GM23338 (cell line): ENCODE measurements at regions not wholly inside any gene's neighbourhood (a gene's known extent, or its start where the extent isn't known, plus 50 kb on each side); places are given as distances from the start of the nearest gene placed in this dataset.

Source experiments
- ATAC-seq: fragments of 200-7000 bp; cut with Tn5 transposase; 3 replicates; pipeline ENCODE4 v1.9.1; 2020
- DNase-seq: peaks from one replicate; pipeline ENCODE4 v3.0.0-alpha.2; 2015; ENCODE audit warnings: low spot score
- H2AFZ ChIP-seq: fragments of 200-600 bp; sonication (generic); 2 replicates; pipeline ENCODE4 v1.8.0; 2016; ENCODE audit warnings: antibody characterized with exemption, mild to moderate bottlenecking, moderate library complexity
- H3F3A ChIP-seq: fragments of 200-600 bp; sonication (generic); replicated peaks from 2 replicates; pipeline ENCODE4 v1.8.0; 2017; ENCODE audit warnings: antibody characterized with exemption, mixed run types, low read depth
- H3K27ac ChIP-seq: fragments of 200-600 bp; sonication (generic); 2 replicates; pipeline ENCODE4 v1.6.1; 2016; ENCODE audit warnings: low read depth
- H3K27me3 ChIP-seq: fragments of 200-600 bp; sonication (generic); 2 replicates; pipeline ENCODE4 v1.8.0; 2016; ENCODE audit warnings: mild to moderate bottlenecking, mixed run types, moderate library complexity; ENCODE audit not compliant: insufficient read depth
- H3K36me3 ChIP-seq: fragments of 200-600 bp; sonication (generic); 2 replicates; pipeline ENCODE4 v1.8.0; 2016; ENCODE audit warnings: mild to moderate bottlenecking; ENCODE audit not compliant: insufficient read depth
- H3K4me1 ChIP-seq: fragments of 200-600 bp; sonication (generic); 2 replicates; pipeline ENCODE4 v1.8.0; 2016; ENCODE audit warnings: mild to moderate bottlenecking, moderate library complexity; ENCODE audit not compliant: insufficient read depth
- H3K4me2 ChIP-seq: fragments of 200-600 bp; sonication (generic); 2 replicates; pipeline ENCODE4 v1.7.1; 2017; ENCODE audit warnings: mixed run types
- H3K4me3 ChIP-seq: fragments of 200-600 bp; sonication (generic); 2 replicates; pipeline ENCODE4 v1.6.1; 2016; ENCODE audit warnings: mixed run types
- H3K79me2 ChIP-seq: fragments of 200-600 bp; sonication (generic); replicated peaks from 2 replicates; pipeline ENCODE4 v1.8.0; 2017; ENCODE audit warnings: mild to moderate bottlenecking; ENCODE audit not compliant: insufficient read depth
- H3K9me2 ChIP-seq: fragments of 200-600 bp; sonication (generic); 2 replicates; pipeline ENCODE4 v1.8.0; 2017; ENCODE audit not compliant: insufficient read depth
- H4K20me1 ChIP-seq: fragments of 200-600 bp; sonication (generic); replicated peaks from 2 replicates; pipeline ENCODE4 v1.8.0; 2017; ENCODE audit warnings: mild to moderate bottlenecking; ENCODE audit not compliant: insufficient read depth
- H3K27ac Mint-ChIP-seq: 2 replicates; pipeline ENCODE4 v1.8.0; 2020; ENCODE audit warnings: inconsistent platforms, mild to moderate bottlenecking, moderate library complexity, mixed read lengths
- H3K27me3 Mint-ChIP-seq: 3 replicates; pipeline ENCODE4 v1.8.0; 2022; ENCODE audit warnings: low read depth, mild to moderate bottlenecking, moderate library complexity, mixed read lengths, inconsistent platforms; ENCODE audit not compliant: insufficient read depth, poor library complexity
- H3K36me3 Mint-ChIP-seq: 3 replicates; pipeline ENCODE4 v1.8.0; 2021; ENCODE audit warnings: low read depth, mild to moderate bottlenecking, inconsistent platforms, moderate library complexity, mixed read lengths
- H3K4me1 Mint-ChIP-seq: 3 replicates; pipeline ENCODE4 v1.8.0; 2020; ENCODE audit warnings: mild to moderate bottlenecking, inconsistent platforms, mixed read lengths
- H3K4me3 Mint-ChIP-seq: 3 replicates; pipeline ENCODE4 v1.8.0; 2021; ENCODE audit warnings: moderate library complexity, mild to moderate bottlenecking, inconsistent platforms, mixed read lengths
- H3K9me3 Mint-ChIP-seq: 3 replicates; pipeline ENCODE4 v1.8.0; 2020; ENCODE audit warnings: moderate library complexity, mild to moderate bottlenecking, inconsistent platforms, mixed read lengths
- EZH2 ChIP-seq: fragments of 200-600 bp; sonication (generic); IDR thresholded peaks from one replicate; pipeline ENCODE4 v1.8.0; 2017; ENCODE audit warnings: antibody characterized with exemption, mild to moderate bottlenecking, low read depth; ENCODE audit not compliant: unreplicated experiment
- EZH2phosphoT487 ChIP-seq: fragments of 200-600 bp; sonication (generic); IDR thresholded peaks from one replicate; pipeline ENCODE4 v1.8.1; 2018; ENCODE audit warnings: antibody characterized with exemption; ENCODE audit not compliant: unreplicated experiment
- JUNB ChIP-seq: IDR thresholded peaks from one replicate; pipeline ENCODE4 v1.6.1; 2016; ENCODE audit warnings: antibody characterized with exemption; ENCODE audit not compliant: unreplicated experiment
- POLR2AphosphoS5 ChIP-seq: IDR thresholded peaks from 2 replicates; pipeline ENCODE4 v1.6.1; 2016; ENCODE audit warnings: antibody characterized with exemption, low read depth
- STAT1 ChIP-seq: IDR thresholded peaks from one replicate; pipeline ENCODE4 v1.6.1; 2016; ENCODE audit warnings: antibody characterized with exemption; ENCODE audit not compliant: unreplicated experiment
- ZNF331 ChIP-seq: fragments of 250-450 bp; sonication (Bioruptor Pico); IDR thresholded peaks from 2 replicates; pipeline ENCODE4 v1.5.0; 2020; ENCODE audit warnings: low read depth, mild to moderate bottlenecking, moderate library complexity
- TF ChIP-seq, protein P1 (sequence below), 2 experiments: fragments of 200-600 bp in 1 of 2; sonication (generic) in 1 of 2; conservative IDR thresholded peaks; 2 replicates each; pipeline versions ENCODE4 v1.5.1 to v1.6.1; 2016 to 2017; ENCODE audit warnings: antibody characterized with exemption in 2 of 2, low read depth in 2 of 2, mild to moderate bottlenecking in 2 of 2, moderate library complexity in 1 of 2
- TF ChIP-seq, protein P2 (sequence below): IDR thresholded peaks from 2 replicates; pipeline ENCODE4 v1.6.1; 2016; ENCODE audit warnings: antibody characterized with exemption
- TF ChIP-seq, protein P3 (sequence below): IDR thresholded peaks from one replicate; pipeline ENCODE4 v1.6.1; 2018; ENCODE audit warnings: antibody characterized with exemption; ENCODE audit not compliant: unreplicated experiment
- TF ChIP-seq, protein P4 (sequence below): fragments of 250-450 bp; sonication (Bioruptor Pico); IDR thresholded peaks from 2 replicates; pipeline ENCODE4 v1.5.0; 2020; ENCODE audit warnings: mild to moderate bottlenecking, moderate library complexity

DNA sequence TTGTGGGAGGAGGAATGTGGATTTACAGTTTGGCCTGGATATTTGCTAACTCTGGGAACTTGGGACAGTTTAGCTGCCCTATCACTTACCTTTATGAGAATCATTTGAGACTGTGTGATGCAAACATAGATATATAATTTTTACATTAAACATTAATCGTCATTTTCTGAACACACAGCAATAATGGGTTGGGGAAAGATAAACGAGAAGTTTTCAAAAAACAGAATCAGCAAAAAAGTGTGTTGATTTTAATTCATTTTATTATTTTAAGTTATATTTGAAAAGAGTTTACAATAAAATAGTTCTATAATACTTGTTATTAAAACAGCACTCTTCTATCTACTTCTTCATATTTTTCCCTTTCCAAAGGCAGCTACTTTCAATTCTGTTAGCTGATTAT lies 813.3 kb downstream of the SLC4A3 start (continued):
- TF ChIP-seq, protein P1, sequence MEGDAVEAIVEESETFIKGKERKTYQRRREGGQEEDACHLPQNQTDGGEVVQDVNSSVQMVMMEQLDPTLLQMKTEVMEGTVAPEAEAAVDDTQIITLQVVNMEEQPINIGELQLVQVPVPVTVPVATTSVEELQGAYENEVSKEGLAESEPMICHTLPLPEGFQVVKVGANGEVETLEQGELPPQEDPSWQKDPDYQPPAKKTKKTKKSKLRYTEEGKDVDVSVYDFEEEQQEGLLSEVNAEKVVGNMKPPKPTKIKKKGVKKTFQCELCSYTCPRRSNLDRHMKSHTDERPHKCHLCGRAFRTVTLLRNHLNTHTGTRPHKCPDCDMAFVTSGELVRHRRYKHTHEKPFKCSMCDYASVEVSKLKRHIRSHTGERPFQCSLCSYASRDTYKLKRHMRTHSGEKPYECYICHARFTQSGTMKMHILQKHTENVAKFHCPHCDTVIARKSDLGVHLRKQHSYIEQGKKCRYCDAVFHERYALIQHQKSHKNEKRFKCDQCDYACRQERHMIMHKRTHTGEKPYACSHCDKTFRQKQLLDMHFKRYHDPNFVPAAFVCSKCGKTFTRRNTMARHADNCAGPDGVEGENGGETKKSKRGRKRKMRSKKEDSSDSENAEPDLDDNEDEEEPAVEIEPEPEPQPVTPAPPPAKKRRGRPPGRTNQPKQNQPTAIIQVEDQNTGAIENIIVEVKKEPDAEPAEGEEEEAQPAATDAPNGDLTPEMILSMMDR (conservative IDR thresholded peaks at IDR 0.05; ENCODE audit: low read depth in 2 of 2): no peak

DNA sequence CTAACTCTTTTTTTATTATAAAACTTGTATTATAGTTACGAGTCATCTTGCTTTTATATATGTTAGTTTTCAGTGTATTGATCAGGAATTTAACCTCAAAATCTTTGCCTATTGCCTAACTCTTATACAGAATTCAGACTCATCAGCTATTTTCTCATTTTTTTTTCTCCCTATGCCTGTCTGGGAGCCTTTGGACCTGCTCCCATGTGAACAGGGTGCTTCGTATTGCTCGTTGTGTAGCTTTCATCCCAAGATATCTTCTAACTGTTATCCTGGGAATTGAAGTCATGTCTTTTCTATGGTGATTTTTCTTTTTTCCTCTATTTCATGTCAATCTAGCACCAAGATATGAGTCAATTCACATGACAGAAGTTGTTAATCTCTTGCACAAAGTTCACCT lies 814.0 kb downstream of the SLC4A3 start:
- no peaks in the 10 kb centered on the region for H4K20me1 ChIP-seq
- no peak for ATAC-seq
- TF ChIP-seq EZH2phosphoT487 (no peak), STAT1 (no peak), POLR2AphosphoS5 (no peak), ZNF331 (CRISPR knock-in tag) (no peak), EZH2 (no peak), JUNB (no peak)
- TF ChIP-seq, protein P2, sequence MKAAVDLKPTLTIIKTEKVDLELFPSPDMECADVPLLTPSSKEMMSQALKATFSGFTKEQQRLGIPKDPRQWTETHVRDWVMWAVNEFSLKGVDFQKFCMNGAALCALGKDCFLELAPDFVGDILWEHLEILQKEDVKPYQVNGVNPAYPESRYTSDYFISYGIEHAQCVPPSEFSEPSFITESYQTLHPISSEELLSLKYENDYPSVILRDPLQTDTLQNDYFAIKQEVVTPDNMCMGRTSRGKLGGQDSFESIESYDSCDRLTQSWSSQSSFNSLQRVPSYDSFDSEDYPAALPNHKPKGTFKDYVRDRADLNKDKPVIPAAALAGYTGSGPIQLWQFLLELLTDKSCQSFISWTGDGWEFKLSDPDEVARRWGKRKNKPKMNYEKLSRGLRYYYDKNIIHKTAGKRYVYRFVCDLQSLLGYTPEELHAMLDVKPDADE: no peak
- TF ChIP-seq, protein P3, sequence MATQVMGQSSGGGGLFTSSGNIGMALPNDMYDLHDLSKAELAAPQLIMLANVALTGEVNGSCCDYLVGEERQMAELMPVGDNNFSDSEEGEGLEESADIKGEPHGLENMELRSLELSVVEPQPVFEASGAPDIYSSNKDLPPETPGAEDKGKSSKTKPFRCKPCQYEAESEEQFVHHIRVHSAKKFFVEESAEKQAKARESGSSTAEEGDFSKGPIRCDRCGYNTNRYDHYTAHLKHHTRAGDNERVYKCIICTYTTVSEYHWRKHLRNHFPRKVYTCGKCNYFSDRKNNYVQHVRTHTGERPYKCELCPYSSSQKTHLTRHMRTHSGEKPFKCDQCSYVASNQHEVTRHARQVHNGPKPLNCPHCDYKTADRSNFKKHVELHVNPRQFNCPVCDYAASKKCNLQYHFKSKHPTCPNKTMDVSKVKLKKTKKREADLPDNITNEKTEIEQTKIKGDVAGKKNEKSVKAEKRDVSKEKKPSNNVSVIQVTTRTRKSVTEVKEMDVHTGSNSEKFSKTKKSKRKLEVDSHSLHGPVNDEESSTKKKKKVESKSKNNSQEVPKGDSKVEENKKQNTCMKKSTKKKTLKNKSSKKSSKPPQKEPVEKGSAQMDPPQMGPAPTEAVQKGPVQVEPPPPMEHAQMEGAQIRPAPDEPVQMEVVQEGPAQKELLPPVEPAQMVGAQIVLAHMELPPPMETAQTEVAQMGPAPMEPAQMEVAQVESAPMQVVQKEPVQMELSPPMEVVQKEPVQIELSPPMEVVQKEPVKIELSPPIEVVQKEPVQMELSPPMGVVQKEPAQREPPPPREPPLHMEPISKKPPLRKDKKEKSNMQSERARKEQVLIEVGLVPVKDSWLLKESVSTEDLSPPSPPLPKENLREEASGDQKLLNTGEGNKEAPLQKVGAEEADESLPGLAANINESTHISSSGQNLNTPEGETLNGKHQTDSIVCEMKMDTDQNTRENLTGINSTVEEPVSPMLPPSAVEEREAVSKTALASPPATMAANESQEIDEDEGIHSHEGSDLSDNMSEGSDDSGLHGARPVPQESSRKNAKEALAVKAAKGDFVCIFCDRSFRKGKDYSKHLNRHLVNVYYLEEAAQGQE: no peak
- TF ChIP-seq, protein P4, sequence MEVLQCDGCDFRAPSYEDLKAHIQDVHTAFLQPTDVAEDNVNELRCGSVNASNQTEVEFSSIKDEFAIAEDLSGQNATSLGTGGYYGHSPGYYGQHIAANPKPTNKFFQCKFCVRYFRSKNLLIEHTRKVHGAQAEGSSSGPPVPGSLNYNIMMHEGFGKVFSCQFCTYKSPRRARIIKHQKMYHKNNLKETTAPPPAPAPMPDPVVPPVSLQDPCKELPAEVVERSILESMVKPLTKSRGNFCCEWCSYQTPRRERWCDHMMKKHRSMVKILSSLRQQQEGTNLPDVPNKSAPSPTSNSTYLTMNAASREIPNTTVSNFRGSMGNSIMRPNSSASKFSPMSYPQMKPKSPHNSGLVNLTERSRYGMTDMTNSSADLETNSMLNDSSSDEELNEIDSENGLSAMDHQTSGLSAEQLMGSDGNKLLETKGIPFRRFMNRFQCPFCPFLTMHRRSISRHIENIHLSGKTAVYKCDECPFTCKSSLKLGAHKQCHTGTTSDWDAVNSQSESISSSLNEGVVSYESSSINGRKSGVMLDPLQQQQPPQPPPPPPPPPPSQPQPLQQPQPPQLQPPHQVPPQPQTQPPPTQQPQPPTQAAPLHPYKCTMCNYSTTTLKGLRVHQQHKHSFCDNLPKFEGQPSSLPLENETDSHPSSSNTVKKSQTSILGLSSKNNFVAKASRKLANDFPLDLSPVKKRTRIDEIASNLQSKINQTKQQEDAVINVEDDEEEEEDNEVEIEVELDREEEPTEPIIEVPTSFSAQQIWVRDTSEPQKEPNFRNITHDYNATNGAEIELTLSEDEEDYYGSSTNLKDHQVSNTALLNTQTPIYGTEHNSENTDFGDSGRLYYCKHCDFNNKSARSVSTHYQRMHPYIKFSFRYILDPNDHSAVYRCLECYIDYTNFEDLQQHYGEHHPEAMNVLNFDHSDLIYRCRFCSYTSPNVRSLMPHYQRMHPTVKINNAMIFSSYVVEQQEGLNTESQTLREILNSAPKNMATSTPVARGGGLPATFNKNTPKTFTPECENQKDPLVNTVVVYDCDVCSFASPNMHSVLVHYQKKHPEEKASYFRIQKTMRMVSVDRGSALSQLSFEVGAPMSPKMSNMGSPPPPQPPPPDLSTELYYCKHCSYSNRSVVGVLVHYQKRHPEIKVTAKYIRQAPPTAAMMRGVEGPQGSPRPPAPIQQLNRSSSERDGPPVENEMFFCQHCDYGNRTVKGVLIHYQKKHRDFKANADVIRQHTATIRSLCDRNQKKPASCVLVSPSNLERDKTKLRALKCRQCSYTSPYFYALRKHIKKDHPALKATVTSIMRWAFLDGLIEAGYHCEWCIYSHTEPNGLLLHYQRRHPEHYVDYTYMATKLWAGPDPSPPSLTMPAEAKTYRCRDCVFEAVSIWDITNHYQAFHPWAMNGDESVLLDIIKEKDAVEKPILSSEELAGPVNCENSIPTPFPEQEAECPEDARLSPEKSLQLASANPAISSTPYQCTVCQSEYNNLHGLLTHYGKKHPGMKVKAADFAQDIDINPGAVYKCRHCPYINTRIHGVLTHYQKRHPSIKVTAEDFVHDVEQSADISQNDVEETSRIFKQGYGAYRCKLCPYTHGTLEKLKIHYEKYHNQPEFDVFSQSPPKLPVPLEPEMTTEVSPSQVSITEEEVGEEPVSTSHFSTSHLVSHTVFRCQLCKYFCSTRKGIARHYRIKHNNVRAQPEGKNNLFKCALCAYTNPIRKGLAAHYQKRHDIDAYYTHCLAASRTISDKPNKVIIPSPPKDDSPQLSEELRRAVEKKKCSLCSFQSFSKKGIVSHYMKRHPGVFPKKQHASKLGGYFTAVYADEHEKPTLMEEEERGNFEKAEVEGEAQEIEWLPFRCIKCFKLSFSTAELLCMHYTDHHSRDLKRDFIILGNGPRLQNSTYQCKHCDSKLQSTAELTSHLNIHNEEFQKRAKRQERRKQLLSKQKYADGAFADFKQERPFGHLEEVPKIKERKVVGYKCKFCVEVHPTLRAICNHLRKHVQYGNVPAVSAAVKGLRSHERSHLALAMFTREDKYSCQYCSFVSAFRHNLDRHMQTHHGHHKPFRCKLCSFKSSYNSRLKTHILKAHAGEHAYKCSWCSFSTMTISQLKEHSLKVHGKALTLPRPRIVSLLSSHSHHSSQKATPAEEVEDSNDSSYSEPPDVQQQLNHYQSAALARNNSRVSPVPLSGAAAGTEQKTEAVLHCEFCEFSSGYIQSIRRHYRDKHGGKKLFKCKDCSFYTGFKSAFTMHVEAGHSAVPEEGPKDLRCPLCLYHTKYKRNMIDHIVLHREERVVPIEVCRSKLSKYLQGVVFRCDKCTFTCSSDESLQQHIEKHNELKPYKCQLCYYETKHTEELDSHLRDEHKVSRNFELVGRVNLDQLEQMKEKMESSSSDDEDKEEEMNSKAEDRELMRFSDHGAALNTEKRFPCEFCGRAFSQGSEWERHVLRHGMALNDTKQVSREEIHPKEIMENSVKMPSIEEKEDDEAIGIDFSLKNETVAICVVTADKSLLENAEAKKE: no peak
- TF ChIP-seq, protein P1 (conservative IDR thresholded peaks at IDR 0.05; ENCODE audit: low read depth in 2 of 2): no peak

More for the DNA sequence above, 814.0 kb downstream of the SLC4A3 start:
- Histone ChIP-seq H3K4me2 (no peak overlapping the region), H2AFZ (no peak overlapping the region), H3K4me3 (no peak overlapping the region), H3K4me1 (no peaks in the 10 kb centered on the region), H3K9me2 (peaks cover 10% of the 10 kb centered on the region; the same call in 1 of the 2 replicates), H3F3A (no peaks in the 10 kb centered on the region), H3K27ac (no peak overlapping the region), H3K36me3 (no peaks in the 10 kb centered on the region), H3K79me2 (no peaks in the 10 kb centered on the region), H3K27me3 (no peaks in the 10 kb centered on the region)
- DNase-seq: no peak
- Mint-ChIP-seq H3K27ac (no peak overlapping the region), H3K36me3 (no peaks in the 10 kb centered on the region; the same call in 2 of the 3 replicates), H3K4me3 (no peak overlapping the region), H3K27me3 (no peaks in the 10 kb centered on the region), H3K9me3 (no peaks in the 10 kb centered on the region), H3K4me1 (peaks cover 3% of the 10 kb centered on the region; the same call in 1 of the 3 replicates)
